Astrocyte (in vitro differentiated cells and primary cell): ENCODE measurements at regions not wholly inside any gene's neighbourhood (a gene's known extent, or its start where the extent isn't known, plus 50 kb on each side); places are given as distances from the start of the nearest gene placed in this dataset.

Experiments used
- EZH2 ChIP-seq: IDR thresholded peaks from 2 replicates; pipeline ENCODE4 v1.6.1; 2012; ENCODE audit warnings: mild to moderate bottlenecking, low read length, inconsistent platforms; ENCODE audit not compliant: insufficient read depth
- TF ChIP-seq, protein P1 (sequence below): IDR thresholded peaks from 2 replicates; pipeline ENCODE4 v1.5.1; 2011; ENCODE audit warnings: low read depth, mild to moderate bottlenecking, inconsistent platforms, low read length, moderate library complexity; ENCODE audit not compliant: insufficient read depth

DNA sequence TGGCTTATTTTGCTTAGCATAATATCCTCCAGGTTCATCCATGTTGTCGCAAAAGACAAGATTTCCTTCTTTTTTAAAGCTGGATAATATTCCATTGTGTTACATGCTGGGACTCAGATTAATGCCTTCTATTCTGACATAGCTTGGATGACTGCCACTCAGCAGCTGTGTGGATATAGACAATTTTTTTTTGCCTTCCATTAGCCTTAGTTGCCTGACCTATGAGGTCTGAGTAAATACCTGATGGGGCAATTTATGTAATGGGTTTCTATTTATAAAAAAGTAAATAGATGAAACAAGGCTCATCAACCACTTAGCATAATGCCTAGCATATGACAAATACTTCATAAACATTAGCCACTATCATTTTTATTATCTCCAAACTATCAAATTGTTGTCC is 515.4 kb downstream of the ZNF674 start:
- TF ChIP-seq, protein P1, sequence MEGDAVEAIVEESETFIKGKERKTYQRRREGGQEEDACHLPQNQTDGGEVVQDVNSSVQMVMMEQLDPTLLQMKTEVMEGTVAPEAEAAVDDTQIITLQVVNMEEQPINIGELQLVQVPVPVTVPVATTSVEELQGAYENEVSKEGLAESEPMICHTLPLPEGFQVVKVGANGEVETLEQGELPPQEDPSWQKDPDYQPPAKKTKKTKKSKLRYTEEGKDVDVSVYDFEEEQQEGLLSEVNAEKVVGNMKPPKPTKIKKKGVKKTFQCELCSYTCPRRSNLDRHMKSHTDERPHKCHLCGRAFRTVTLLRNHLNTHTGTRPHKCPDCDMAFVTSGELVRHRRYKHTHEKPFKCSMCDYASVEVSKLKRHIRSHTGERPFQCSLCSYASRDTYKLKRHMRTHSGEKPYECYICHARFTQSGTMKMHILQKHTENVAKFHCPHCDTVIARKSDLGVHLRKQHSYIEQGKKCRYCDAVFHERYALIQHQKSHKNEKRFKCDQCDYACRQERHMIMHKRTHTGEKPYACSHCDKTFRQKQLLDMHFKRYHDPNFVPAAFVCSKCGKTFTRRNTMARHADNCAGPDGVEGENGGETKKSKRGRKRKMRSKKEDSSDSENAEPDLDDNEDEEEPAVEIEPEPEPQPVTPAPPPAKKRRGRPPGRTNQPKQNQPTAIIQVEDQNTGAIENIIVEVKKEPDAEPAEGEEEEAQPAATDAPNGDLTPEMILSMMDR: no peak
- no peak for TF ChIP-seq EZH2
